Hepatocyte (in vitro differentiated cells): ENCODE measurements at regions not wholly inside any gene's neighbourhood (a gene's known extent, or its start where the extent isn't known, plus 50 kb on each side); places are given as distances from the start of the nearest gene placed in this dataset.

Experiments used
- DNase-seq: peaks from one replicate; pipeline ENCODE4 v3.0.0-alpha.2; 2016; ENCODE audit warnings: low spot score
- H2AFZ ChIP-seq: fragments of 200-600 bp; sonication (generic); 2 replicates; pipeline ENCODE4 v1.6.0; 2016; ENCODE audit warnings: antibody characterized with exemption, mild to moderate bottlenecking
- H3K27ac ChIP-seq: fragments of 200-600 bp; sonication (generic); 2 replicates; pipeline ENCODE4 v1.5.1; 2016; ENCODE audit warnings: mild to moderate bottlenecking
- H3K27me3 ChIP-seq: fragments of 200-600 bp; sonication (generic); 2 replicates; pipeline ENCODE4 v1.6.1; 2016
- H3K36me3 ChIP-seq: fragments of 200-600 bp; sonication (generic); replicated peaks from 2 replicates; pipeline ENCODE4 v1.5.1; 2016; ENCODE audit warnings: low read depth; ENCODE audit not compliant: insufficient read depth
- H3K4me1 ChIP-seq: fragments of 200-600 bp; sonication (generic); 2 replicates; pipeline ENCODE4 v1.5.1; 2016; ENCODE audit warnings: mild to moderate bottlenecking, moderate library complexity; ENCODE audit not compliant: insufficient read depth
- H3K4me2 ChIP-seq: fragments of 200-600 bp; sonication (generic); 2 replicates; pipeline ENCODE4 v1.6.0; 2016
- H3K4me3 ChIP-seq: fragments of 200-600 bp; sonication (generic); 2 replicates; pipeline ENCODE4 v1.5.1; 2016; ENCODE audit warnings: mild to moderate bottlenecking
- H3K79me2 ChIP-seq: fragments of 200-600 bp; sonication (generic); 2 replicates; pipeline ENCODE4 v1.6.0; 2017; ENCODE audit warnings: mild to moderate bottlenecking
- H3K9me2 ChIP-seq: fragments of 200-600 bp; sonication (generic); replicated peaks from 2 replicates; pipeline ENCODE4 v1.6.0; 2017; ENCODE audit warnings: mild to moderate bottlenecking; ENCODE audit not compliant: insufficient read depth
- H3K9me3 ChIP-seq: fragments of 200-600 bp; sonication (generic); 2 replicates; pipeline ENCODE4 v1.5.1; 2016; ENCODE audit warnings: low read depth, mild to moderate bottlenecking
- H4K20me1 ChIP-seq: fragments of 200-600 bp; sonication (generic); 2 replicates; pipeline ENCODE4 v1.6.0; 2016; ENCODE audit warnings: mild to moderate bottlenecking; ENCODE audit not compliant: insufficient read depth, poor library complexity, severe bottlenecking
- EZH2 ChIP-seq: fragments of 200-600 bp; sonication (generic); IDR thresholded peaks from 2 replicates; pipeline ENCODE4 v1.6.1; 2016; ENCODE audit warnings: antibody characterized with exemption, mild to moderate bottlenecking, borderline replicate concordance
- EZH2phosphoT487 ChIP-seq: fragments of 200-600 bp; sonication (generic); IDR thresholded peaks from one replicate; pipeline ENCODE4 v1.6.1; 2018; ENCODE audit warnings: antibody characterized with exemption, mild to moderate bottlenecking, low read depth, moderate library complexity; ENCODE audit not compliant: unreplicated experiment, severe bottlenecking
- WGBS: methylation state at CpG from one replicate; pipeline ENCODE4 v1.1.6; 2016; ENCODE audit warnings: low lambda C conversion rate; ENCODE audit errors: missing lambda C conversion rate; 5-methylcytosine and 5-hydroxymethylcytosine counted together
- TF ChIP-seq, protein P1 (sequence below): fragments of 200-600 bp; sonication (generic); IDR thresholded peaks from 2 replicates; pipeline ENCODE4 v1.5.1; 2016; ENCODE audit warnings: antibody characterized with exemption, mild to moderate bottlenecking; ENCODE audit not compliant: poor library complexity

DNA sequence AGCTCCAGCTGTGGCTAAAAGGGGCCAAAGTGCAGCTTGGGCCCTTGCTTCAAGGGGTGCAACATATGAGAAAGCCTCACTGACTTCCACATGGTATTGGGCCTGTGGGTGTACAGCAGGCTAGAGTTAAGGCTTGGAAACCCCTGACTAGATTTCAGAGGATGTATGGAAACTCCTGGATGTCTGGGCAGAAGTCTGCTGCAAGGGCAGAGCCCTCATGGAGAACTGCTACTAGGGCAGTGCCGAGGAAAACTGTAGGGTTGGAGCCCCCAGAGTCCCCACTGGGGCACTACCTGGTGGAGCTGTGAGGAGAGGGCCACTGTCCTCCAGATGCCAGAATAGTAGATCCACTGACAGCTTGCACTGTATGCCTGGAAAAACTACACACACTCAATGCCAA, 69.5 kb downstream of the XCL2 start:
- H3K9me2 ChIP-seq, result no peaks in the 10 kb centered on the region
- H3K4me2 ChIP-seq, result no peak overlapping the region
- peaks cover 6% of the 10 kb centered on the region for H3K4me1 ChIP-seq
- TF ChIP-seq EZH2phosphoT487 (no peak), EZH2 (no peak)
- TF ChIP-seq, protein P1, sequence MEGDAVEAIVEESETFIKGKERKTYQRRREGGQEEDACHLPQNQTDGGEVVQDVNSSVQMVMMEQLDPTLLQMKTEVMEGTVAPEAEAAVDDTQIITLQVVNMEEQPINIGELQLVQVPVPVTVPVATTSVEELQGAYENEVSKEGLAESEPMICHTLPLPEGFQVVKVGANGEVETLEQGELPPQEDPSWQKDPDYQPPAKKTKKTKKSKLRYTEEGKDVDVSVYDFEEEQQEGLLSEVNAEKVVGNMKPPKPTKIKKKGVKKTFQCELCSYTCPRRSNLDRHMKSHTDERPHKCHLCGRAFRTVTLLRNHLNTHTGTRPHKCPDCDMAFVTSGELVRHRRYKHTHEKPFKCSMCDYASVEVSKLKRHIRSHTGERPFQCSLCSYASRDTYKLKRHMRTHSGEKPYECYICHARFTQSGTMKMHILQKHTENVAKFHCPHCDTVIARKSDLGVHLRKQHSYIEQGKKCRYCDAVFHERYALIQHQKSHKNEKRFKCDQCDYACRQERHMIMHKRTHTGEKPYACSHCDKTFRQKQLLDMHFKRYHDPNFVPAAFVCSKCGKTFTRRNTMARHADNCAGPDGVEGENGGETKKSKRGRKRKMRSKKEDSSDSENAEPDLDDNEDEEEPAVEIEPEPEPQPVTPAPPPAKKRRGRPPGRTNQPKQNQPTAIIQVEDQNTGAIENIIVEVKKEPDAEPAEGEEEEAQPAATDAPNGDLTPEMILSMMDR, result no peak
- H2AFZ ChIP-seq, result no peak overlapping the region
- H3K4me3 ChIP-seq, result no peak overlapping the region
- no peak for DNase-seq
- 94% methylated on average over 1 of the region's 1 CpG for WGBS
- no peaks in the 10 kb centered on the region for H3K9me3 ChIP-seq
- H3K27ac ChIP-seq, result no peak overlapping the region
- no peaks in the 10 kb centered on the region for H3K27me3 ChIP-seq
- no peaks in the 10 kb centered on the region for H3K79me2 ChIP-seq
- H4K20me1 ChIP-seq, result no peaks in the 10 kb centered on the region
- H3K36me3 ChIP-seq, result no peaks in the 10 kb centered on the region

DNA sequence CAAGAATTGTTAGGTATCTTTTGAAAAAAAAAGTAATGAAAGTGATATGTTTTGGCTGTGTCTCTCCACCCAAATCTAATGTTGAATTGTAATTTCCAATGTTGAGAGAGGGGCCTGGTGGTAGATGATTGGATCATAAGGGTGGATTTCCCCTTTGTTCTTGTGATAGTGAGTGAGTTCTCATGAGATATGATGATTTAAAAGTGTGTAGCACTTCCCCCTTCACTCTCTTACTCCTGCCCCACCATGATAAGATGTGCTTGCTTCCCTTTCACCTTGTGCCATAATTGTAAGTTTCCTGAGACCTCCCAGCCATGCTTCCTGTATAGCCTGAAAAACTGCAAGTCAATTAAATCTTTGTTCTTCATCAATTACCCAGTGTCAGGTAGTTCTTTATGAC, 70.7 kb downstream of the XCL2 start:
- no peak for TF ChIP-seq EZH2
- TF ChIP-seq, protein P1, result no peak
- TF ChIP-seq EZH2phosphoT487, result no peak
- Histone ChIP-seq H2AFZ (no peak overlapping the region), H3K36me3 (no peaks in the 10 kb centered on the region), H3K9me3 (no peaks in the 10 kb centered on the region), H4K20me1 (no peaks in the 10 kb centered on the region), H3K4me2 (no peak overlapping the region), H3K4me3 (no peak overlapping the region), H3K27ac (no peak overlapping the region), H3K27me3 (no peaks in the 10 kb centered on the region), H3K79me2 (no peaks in the 10 kb centered on the region), H3K4me1 (peaks cover 6% of the 10 kb centered on the region), H3K9me2 (no peaks in the 10 kb centered on the region)
- DNase-seq, result no peak

DNA sequence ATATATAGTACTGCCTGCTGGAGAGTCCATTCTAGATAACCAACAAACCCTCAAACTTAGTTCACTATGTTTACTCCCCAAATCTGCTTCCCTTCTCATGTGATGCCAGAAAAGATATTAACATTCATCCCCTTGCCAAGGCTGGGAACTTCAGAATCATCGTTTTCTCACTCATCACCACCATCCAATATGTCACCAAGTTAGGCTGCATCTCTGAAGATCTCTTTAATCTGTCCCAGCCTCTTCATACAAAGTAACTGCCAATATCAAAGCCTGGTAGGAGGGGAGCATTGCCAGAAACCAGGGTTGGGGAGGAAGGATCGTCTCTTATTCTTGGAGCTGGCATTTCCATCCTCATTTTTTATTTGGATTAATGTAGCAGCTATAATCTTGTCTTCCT, 71.6 kb downstream of the XCL2 start:
- Histone ChIP-seq H3K4me2 (no peak overlapping the region), H3K9me2 (no peaks in the 10 kb centered on the region), H3K9me3 (no peaks in the 10 kb centered on the region), H3K27me3 (no peaks in the 10 kb centered on the region), H3K79me2 (no peaks in the 10 kb centered on the region), H2AFZ (no peak overlapping the region), H3K36me3 (no peaks in the 10 kb centered on the region), H3K4me3 (no peak overlapping the region), H4K20me1 (no peaks in the 10 kb centered on the region), H3K4me1 (peaks cover 7% of the 10 kb centered on the region), H3K27ac (no peak overlapping the region)
- WGBS, result 95% methylated on average over 2 of the region's 2 CpGs
- TF ChIP-seq EZH2phosphoT487, result no peak
- TF ChIP-seq, protein P1, result no peak
- TF ChIP-seq EZH2, result no peak
- DNase-seq, result no peak

DNA sequence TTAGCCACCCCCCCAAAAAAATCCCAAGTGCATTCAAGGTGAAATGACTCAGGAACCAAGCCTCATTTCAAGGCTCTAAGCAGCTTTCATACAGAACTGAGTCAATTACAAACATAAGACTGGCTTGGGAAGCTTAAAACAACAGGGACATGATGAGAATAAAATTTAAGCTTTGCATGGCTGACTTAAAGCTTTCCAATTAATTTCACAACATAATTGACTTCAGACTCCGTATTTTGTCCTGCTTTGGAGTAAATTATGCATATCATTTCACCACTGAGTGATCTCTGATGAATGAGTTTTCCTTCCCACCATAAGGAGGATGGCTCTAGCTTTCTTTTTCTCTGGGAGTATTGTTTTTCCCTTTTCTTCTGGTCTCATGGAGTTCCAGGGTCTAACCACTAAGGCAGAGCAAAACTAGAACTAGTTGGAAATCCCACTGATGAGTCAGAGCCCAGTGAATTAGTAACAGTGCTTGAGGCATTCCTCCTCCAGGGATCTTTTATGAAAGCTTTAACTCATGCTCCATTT, 72.8 kb downstream of the XCL2 start:
- Histone ChIP-seq H3K9me2 (no peaks in the 10 kb centered on the region), H4K20me1 (no peaks in the 10 kb centered on the region), H3K4me1 (peaks cover 19% of the 10 kb centered on the region), H3K79me2 (no peaks in the 10 kb centered on the region), H3K27me3 (no peaks in the 10 kb centered on the region), H3K27ac (peak overlapping the region; percentile 22), H3K4me2 (no peak overlapping the region), H2AFZ (no peak overlapping the region), H3K9me3 (no peaks in the 10 kb centered on the region), H3K36me3 (no peaks in the 10 kb centered on the region), H3K4me3 (no peak overlapping the region)
- TF ChIP-seq EZH2phosphoT487 (no peak), EZH2 (no peak)
- TF ChIP-seq, protein P1, result no peak
- WGBS, result 82% methylated on average over 1 of the region's 1 CpG
- peak; percentile 59 for DNase-seq
